Fibroblast of lung (primary cell): ENCODE measurements at regions not wholly inside any gene's neighbourhood (a gene's known extent, or its start where the extent isn't known, plus 50 kb on each side); places are given as distances from the start of the nearest gene placed in this dataset.

Source experiments
- EZH2 ChIP-seq: IDR thresholded peaks from 2 replicates; pipeline ENCODE4 v1.5.1; 2012; ENCODE audit warnings: low read length, control low read depth, mild to moderate bottlenecking; ENCODE audit errors: missing control alignments
- TF ChIP-seq, protein P1 (sequence below), 2 donors: IDR thresholded peaks in 1 of 2; conservative IDR thresholded peaks in 1 of 2; 1 replicate in 1 of 2; 2 replicates in 1 of 2; pipeline ENCODE4 v1.5.1; 2011 to 2012; ENCODE audit warnings: low read length in 2 of 2, control low read depth in 1 of 2, inconsistent platforms in 1 of 2, low read depth in 1 of 2, mild to moderate bottlenecking in 1 of 2

DNA sequence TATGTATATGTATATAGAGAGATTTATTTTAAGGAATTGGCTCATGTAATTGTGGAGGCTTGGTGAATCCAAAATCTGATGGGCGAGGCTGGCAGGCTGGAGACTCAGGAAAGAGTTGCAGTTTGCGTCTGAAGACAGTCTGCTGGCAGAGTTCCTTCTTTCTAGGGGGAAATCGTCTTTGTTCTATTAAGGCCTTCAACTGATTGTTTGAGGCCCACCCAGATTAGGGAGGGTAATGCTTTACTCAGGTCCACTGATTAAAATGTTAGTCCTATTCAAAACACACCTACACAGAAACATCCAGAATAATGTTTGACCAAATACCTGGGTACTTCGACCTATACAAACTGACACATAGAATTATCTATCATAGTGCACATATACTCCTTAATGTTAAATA, 149.5 kb downstream of the NAA11 start:
- TF ChIP-seq, protein P1, sequence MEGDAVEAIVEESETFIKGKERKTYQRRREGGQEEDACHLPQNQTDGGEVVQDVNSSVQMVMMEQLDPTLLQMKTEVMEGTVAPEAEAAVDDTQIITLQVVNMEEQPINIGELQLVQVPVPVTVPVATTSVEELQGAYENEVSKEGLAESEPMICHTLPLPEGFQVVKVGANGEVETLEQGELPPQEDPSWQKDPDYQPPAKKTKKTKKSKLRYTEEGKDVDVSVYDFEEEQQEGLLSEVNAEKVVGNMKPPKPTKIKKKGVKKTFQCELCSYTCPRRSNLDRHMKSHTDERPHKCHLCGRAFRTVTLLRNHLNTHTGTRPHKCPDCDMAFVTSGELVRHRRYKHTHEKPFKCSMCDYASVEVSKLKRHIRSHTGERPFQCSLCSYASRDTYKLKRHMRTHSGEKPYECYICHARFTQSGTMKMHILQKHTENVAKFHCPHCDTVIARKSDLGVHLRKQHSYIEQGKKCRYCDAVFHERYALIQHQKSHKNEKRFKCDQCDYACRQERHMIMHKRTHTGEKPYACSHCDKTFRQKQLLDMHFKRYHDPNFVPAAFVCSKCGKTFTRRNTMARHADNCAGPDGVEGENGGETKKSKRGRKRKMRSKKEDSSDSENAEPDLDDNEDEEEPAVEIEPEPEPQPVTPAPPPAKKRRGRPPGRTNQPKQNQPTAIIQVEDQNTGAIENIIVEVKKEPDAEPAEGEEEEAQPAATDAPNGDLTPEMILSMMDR (conservative IDR thresholded peaks at IDR 0.05 in 1 of 2, IDR thresholded peaks at IDR 0.05 in 1 of 2; ENCODE audit: low read depth in 1 of 2, low read length in 2 of 2), result no peak
- no peak for TF ChIP-seq EZH2
